ENCODE measurements at regions not wholly inside any gene's neighbourhood (a gene's known extent, or its start where the extent isn't known, plus 50 kb on each side); places are given as distances from the start of the nearest gene placed in this dataset.

DNA sequence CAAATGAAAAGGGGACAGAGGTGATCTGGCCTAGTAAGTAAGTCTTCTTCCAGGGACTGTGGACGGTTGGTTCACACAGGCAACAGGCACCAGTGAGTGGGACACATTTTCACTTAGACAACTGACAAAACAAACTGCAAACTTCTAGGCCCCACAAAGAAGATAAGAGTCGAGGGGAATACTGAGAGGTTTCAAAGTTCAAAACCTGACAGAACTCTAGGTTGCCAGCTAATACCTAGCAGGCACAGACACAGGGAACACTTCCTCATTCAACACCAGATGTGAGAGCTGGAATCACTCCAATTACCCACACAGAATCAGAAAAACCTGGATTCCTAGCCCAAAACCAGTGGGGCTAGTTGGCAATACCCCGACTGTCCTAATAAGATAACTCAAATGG is 621.7 kb downstream of the ZPLD1 start:
- no peak for DNase-seq (ENCODE audit: low spot score)

DNA sequence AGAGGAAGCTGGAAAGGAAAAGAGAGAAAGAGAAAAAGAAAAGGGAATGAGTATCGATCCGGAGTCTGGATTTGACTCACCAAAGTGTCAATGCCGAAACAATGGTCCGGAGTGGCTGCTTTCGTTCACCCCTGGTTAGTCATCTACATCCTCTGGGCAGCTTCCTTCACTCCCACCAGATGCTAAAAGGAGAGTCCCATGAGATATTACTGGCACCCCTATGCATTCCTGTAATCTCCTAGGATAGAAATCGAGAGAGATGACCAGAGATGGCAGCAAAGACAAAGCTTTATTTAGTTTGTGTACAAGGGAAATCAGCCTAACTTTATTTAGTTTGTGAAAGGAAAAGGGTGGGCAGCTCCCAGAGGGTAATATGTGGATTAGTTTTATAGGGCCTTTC is 622.2 kb downstream of the ZPLD1 start:
- no peak for DNase-seq (ENCODE audit: low spot score)

DNA sequence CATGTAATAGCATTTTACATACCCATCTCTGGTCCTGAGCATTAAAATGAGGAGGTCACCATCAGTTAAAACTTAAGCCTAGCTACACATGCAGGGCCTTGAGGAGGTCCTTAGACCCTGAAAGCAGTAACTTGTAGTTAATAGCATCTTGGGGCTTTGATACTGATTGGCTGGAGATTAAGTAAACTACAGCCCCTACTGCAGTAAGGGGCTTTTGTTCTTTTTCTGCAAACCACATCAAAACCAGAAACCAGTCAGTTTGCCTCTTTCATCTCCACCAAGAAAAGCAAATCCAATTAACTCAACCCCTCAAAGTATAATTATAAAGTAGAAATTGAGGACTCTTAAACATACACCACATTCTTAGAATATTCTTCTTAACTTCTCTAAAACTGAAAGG is 622.7 kb downstream of the ZPLD1 start:
- DNase-seq (ENCODE audit: low spot score) = no peak

DNA sequence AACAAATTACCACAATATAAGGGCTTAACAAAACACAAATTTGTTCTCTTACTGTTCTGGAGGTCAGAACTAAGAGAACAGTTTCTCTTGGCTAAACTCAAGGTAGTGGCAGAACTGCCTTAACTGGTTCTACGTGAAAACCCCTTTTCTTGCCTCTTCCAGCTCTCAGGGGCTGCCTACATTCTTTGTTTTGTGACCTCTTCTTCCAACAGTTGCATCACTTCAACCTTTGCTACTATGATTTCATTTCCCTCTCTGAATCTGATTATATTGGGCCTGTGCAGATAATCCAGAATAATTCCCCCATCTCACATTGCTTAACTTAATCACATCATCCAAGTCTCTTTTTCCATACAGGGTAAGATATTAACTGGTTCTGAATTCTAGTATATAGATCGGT is 624.6 kb downstream of the ZPLD1 start:
- no peak for DNase-seq (ENCODE audit: low spot score)

DNA sequence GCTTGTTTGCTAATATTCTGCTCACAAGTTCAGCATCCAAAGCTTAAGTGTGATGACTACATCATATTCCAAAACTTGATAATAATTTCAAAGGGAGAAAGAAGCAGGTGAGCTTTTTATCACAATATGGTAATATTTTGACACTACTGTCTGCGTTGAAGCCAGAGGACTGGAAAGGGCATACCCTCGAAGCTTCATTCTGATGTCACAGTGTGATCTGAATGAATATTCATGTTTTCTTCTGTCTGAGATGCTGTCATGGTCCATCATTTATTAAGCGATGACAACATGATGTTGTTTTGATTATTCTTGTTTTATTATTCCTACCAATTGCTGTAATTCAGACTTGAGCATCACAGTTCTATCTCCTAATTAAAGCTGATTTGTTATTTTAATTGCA is 625.4 kb downstream of the ZPLD1 start:
- DNase-seq (ENCODE audit: low spot score) = no peak

DNA sequence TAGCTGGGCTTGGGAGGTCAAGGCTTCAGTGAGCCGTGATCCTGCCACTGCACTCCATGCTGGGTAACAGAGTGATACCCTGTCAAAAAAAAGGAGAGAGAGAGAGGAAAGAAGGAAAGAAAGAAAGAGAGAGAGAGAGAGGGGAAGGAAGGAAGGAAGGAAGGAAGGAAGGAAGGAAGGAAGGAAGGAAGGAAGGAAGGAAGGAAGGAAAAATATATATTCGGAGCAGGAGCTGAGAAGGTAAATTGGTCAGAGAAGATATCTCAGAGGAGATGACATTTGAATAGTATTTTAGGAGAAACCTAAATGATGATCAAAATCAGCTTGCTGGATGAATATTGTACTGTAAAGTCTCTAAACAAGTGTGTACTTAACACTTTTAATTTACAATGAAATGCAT is 633.1 kb downstream of the ZPLD1 start:
- no peak for DNase-seq (ENCODE audit: low spot score)

DNA sequence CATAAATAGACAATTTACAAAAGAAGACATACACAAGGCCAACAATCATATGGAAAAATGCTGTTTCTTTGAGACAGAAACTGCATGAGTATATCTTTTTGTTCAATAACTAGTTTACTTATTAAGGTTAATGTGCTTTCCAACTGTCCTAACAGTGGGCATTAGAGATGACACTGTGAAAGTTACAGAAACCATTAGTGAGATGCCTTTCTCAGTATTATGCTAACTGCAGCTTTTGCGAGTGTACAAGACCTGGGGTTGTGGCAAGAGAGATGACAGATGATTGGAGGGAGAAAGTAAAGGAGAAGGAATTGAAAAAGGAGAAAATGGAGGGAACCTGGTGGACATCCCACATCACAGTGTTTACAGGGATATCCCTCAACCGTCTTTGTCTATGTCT is 640.5 kb downstream of the ZPLD1 start:
- DNase-seq (ENCODE audit: low spot score) = no peak

DNA sequence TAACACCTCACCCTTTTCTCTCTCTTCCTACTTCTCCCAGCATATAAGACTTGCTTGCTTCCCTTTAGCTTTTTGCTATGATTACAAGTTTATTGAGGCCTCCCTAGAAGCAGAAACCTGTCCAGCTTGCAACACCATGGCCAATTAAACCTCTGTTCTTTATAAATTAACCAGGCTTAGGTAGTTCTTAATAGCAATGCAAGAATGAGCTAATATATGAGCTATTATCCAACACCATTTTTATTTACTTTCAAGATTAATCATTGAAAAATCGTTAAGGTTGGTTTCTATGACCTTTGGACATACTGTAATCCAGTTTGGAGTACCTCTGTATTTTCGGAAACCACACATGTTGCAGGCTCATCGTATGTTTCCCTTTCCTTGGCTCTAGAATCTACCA is 643.1 kb downstream of the ZPLD1 start:
- no peak for DNase-seq (ENCODE audit: low spot score)

DNA sequence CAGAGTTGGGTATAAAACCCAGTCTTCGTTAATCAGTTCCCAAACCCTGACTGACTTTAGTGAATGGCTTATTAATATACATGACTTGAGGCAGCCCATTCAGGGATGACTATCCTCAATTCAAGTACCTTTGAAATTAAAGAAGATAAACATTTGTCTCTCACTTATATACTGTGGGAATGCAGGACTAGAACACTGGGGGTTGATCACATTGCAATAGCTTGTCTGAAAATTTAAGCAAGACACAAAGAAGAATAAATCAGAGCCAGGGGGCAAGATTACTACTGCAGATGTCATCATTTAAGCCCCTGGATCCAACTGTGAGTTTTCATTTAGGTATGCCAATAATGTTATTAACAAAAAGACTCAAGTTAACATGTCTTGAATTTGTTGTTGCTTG is 647.7 kb downstream of the ZPLD1 start:
- DNase-seq (ENCODE audit: low spot score) = no peak

DNA sequence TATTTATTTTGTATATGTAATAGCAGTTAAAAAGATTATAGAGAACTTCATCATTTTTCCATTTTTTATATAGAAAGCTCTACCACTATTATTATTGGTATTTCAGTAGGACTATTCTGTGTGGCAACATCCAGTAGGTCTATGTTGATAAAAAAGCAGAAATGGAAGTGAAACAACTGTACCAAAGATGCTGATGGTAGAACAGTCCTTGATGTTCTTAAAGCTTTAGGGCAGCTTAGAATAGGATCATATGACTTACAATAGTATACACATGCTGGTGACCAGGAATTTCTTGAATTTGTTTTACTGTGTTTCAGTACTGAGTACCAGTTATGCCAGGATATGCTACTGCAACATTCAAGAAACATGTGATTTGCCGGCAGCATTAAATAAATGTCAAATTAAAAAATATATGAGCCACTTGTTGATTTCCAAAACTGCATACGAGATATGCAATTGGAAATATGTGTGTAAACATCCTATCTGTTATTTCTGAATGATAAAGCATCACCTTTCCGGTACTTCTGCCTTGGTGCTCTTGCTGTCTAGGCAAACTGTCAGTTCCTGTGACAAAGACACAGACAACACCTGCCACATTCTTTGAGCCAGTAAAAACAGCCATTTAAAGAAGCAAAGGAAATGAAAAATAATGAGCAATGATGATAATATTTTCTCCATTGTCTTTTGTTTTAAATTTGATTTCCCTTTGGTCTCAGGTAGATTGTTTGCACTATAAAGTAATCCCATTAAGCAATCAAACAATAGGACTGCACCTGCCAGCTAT is 649.2 kb downstream of the ZPLD1 start:
- peak; percentile 7 for DNase-seq (ENCODE audit: low spot score)

DNA sequence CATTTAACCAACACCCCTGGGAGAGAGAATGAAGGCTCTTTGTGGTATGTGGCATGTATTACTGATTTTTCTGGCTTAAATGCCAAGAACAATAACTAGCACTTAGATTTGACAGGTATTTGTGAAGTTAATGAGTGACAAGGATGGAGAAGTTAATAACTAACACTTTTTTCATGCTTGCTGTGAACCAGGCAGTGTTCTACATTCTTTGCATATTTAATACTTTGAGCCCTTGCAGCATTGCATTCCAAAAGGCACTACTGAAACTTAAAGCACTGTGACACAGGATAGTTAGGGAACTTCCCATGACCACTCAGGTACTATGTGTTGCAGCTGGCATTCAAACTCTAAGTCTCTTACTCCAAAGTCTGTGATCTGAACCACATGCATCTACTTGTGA is 650.6 kb downstream of the ZPLD1 start:
- no peak for DNase-seq (ENCODE audit: low spot score)

DNA sequence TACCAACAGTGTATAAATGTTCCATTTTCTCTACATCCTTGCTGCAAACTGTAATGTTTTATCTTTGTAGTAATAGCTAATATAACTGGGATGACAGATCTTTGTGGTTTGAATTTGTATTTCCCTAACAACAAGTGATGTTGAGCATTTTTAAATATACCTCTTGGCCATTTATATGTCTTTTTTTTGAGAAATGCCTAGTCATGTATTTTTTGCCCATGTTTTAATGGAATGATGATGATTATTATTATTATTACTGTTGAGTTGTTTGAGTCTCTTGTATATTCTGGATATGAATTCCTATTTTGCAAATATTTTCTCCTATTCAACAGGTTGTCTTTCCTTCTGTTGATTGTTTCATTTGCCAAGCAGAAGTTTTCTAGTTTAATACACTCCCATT is 654.9 kb downstream of the ZPLD1 start:
- DNase-seq (ENCODE audit: low spot score) = no peak

DNA sequence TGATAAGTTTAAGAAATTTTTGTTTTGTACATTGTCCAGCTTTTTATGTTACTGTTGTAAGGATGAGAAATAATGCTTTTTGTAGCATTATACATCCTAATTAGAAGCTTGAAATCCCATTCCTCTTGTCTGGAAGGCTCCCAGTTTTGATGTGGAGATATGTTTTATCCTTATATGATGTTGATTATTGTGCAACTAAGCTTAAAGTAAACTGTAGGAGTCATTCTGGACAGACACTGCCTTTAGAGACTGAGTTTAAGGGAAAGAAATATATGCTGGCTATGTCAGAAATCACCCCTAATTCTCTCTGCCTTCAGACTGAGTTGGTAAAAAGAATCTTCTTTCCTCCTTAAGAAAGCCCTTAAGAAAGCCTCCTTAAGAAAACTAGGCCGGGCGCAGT is 670.4 kb downstream of the ZPLD1 start:
- DNase-seq (ENCODE audit: low spot score) = no peak

DNA sequence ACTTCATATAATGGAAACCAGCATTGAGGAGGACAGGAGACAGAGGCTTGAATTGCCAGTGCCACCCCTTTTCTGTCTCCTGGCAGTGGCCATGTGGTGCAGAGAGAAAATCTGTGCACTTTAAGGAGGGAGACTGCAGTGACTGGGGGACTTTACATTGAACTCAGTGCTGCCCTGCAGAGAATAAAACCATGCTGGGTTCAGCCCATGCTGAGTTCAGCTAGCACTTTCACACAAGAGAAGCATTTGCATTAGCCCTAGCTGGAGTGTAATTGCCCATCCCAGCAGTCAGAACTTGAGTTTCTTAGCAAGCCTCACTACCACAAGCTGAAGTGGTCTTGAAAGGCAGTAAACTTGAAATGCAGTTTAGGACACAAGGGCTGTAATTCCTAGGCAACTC is 677.5 kb downstream of the ZPLD1 start:
- no peak for DNase-seq (ENCODE audit: low spot score)

DNA sequence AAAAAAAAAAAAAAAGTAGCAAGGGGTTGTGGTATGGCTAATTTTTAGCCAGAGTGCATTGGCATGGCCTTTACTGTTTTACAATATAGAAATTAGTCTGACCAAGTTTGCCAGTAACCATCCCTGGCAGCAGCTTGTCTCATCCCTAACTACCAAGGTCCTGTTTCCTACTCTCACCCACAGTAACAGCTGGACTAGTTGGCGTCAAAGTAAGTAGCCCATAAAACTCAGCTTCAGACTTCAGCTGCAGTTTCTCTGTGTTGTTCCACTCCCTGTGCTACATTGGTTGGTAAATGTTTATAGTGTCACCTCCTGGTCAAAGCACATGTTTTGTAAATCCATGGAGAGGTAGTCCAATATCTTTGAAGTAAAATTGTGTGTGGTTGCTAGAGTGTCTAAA is 691.3 kb downstream of the ZPLD1 start:
- no peak for DNase-seq (ENCODE audit: low spot score)

DNA sequence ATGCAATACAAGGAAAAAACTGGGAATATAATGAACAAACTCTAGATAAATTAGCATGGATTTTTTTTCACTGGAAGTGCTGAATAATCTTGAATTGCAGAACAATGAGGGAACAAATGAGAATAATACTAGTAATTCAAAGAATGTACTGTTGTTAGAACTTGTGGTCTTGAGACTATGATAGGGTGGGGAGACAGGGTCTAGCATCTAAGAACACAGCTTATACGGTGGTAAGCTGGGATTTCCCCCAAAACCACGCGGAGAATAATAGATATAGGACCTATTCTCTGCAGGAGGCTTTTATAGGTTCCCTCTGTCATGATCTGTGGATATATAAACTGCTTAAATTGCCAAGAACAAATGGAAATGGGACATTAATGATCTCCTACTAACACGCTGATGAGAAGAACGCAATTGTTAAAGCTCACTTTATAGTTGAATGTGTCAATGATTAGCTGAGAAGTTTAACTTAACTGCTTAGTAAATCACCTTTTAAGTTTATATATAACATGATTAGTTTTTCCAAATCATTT is 692.3 kb downstream of the ZPLD1 start:
- no peak for DNase-seq (ENCODE audit: low spot score)

DNA sequence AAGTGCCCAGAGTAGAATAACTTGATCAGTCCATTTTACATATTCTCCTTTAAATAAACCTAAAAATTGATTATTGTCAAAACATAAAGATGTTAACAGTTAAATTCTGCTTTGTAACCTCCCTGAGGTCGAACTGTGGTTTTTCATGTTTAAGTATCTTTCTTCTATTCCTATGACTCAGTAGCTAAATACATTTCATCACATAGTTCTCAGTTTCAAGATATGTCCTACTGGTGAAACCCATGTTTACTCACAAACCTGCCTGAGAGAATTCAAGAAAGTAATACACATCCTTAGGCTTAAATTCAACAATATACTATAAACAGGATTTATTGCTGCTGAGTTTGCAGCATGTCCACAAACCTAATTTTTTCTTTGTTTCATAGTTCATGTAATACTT is 692.9 kb downstream of the ZPLD1 start:
- DNase-seq (ENCODE audit: low spot score) = no peak

DNA sequence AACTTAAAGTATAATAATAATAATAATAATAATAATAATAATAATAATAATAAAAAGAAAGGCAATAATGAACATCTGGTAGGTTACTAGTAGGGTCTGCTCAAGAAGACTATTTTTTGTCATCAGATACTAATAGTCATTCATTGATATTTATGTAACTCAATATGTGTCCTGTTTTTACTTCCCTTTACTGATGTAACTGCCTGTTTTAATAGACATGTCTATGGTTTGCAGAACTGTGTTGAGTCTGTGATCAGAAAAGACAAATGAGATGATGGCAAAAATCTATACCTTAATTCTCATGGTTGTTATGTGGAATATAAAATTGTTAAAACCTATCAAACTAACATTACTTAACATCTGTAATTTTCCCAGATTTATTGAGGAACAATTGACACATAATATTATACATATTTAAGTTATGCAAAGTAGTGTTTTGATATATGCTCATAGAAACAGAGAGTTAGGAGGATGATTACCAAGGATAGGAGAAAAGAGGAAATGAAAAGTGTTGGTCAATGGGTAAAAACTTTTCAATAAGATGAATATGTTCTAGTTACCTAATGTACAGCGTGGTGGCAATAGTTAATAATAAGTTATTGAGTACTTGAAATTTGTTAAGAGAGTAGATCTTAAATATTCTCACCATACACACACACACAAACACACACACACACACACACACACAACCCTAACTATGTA is 699.4 kb downstream of the ZPLD1 start:
- no peak for DNase-seq (ENCODE audit: low spot score)

DNA sequence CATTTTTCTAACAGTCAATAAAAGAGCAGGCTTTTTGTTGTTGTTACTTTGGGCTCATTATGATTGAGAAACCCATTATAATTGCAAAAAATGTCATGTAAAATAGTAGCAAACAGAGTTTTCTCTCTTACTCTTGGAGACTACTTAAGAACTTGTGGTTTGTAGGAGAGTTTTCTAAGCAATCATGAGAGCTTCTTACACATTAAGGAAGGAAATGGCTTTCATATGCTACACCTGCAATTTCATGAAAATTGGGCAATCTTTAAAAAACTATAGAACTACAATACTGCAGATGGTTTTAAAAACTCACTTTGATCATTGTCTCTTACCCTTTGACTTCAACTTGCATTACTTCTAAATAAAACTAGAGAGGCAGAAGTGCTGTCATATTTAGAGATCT is 701.8 kb downstream of the ZPLD1 start:
- no peak for DNase-seq (ENCODE audit: low spot score)

DNA sequence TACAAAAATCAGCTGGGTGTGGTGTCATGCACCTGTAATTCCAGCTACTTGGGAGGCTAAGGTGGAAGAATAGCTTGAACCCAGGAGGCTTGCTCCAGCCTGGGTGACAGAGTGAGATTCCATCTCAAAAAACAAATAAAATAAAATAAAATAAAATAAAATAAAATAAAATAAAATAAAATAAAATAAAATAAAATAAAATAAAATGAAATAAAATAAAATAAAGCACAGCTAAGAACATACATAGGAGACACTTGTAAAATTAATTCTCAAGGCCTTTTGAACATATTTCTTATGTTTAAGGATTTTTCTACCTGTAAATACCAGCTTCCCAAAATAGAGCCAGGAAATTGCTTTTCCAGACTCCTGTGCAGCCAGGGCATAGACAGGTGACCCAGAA is 703.0 kb downstream of the ZPLD1 start:
- no peak for DNase-seq (ENCODE audit: low spot score)

DNA sequence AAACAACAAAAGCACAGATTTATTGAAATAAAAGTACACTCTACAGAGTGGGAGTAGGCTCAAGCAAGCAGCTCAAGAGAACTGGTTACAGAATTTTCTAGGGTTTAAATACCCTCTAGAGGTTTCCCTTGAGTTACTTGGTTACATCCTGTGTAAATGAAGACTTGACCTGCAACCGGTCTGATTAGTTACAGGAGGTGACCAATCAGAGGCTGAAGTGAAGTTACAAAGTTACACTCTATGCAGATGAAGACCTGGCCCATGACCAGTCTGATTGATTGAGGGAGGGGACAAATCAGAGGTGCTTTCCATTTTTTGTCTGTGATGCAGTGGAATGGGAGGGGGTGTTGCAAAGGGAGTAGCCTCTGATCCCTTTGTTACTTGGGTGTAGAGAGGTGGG is 723.4 kb downstream of the ZPLD1 start:
- DNase-seq (ENCODE audit: low spot score) = no peak

DNA sequence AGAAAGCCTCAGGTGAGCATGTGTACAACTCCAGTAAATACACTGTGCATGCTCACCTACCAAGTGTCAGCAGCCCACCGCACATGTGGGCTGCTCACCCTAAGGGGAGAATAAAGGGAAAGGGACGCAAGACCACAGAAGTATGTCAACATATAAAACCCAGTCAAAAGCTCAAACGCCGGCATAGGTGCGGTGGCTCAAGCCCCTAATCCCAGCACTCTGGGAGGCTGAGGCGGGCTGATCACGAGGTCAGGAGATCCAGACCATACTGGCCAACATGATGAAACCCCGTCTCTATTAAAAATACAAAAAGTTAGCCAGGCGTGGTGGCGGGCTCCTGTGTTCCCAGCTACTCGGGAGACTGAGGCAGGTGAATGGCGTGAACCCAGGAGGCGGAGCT is 732.1 kb downstream of the ZPLD1 start:
- DNase-seq (ENCODE audit: low spot score) = no peak

DNA sequence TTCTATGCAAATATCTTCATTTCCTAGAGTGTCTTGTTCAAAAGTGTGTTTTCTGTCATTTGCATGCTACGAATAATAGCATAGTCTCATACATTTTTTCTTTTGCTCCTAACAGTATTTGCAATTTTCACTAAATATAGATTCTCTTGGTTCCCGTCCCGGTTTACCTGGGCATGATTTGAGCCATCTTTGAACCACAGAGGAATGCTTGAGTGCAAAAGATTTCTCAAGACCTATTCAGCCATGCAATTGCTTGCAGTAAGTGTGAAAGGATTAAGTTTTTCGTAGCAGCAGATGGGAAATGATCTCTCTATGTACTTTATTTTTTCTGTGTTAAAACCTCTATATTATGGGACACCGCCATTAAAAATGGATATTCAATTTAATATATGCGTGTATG is 733.0 kb downstream of the ZPLD1 start:
- DNase-seq (ENCODE audit: low spot score) = no peak

DNA sequence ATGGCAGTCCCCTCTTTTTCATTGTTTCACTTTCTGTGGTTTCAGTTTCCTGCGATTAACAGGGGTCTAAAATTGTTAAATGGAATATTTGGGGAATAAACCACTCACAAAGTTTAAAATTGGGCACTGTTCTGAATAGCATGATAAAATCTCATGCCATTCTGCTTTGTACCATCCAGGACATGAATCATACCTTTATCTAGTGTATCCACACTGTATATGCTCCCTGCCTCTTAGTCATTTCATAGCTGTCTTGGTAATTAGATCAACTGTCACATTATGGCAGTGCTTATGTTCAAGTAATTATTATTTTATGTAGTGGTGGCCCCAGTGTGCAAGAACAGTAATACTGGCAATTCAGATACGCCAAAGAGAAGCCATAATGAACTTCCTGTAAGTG is 734.5 kb downstream of the ZPLD1 start:
- DNase-seq (ENCODE audit: low spot score) = no peak

Data from pons (tissue), 1 donor.